D721Med (cell line): ENCODE measurements at regions not wholly inside any gene's neighbourhood (a gene's known extent, or its start where the extent isn't known, plus 50 kb on each side); places are given as distances from the start of the nearest gene placed in this dataset.

Source experiments
- DNase-seq: peaks from one replicate; pipeline ENCODE4 v3.0.0; 2011; ENCODE audit warnings: low spot score; ENCODE audit not compliant: insufficient read length
- FAIRE-seq: peaks from 2 replicates; lab custom pipeline; 2011; peaks lifted over from hg19 to GRCh38; lab: Jason Lieb, UNC
- TF ChIP-seq, protein P1 (sequence below): IDR thresholded peaks from 2 replicates; pipeline ENCODE4 v1.5.1; 2012; ENCODE audit warnings: mild to moderate bottlenecking, control low read depth; ENCODE audit not compliant: insufficient read depth; ENCODE audit errors: missing control alignments

- FAIRE-seq (no peak), DNase-seq (no peak)
- TF ChIP-seq, protein P1, sequence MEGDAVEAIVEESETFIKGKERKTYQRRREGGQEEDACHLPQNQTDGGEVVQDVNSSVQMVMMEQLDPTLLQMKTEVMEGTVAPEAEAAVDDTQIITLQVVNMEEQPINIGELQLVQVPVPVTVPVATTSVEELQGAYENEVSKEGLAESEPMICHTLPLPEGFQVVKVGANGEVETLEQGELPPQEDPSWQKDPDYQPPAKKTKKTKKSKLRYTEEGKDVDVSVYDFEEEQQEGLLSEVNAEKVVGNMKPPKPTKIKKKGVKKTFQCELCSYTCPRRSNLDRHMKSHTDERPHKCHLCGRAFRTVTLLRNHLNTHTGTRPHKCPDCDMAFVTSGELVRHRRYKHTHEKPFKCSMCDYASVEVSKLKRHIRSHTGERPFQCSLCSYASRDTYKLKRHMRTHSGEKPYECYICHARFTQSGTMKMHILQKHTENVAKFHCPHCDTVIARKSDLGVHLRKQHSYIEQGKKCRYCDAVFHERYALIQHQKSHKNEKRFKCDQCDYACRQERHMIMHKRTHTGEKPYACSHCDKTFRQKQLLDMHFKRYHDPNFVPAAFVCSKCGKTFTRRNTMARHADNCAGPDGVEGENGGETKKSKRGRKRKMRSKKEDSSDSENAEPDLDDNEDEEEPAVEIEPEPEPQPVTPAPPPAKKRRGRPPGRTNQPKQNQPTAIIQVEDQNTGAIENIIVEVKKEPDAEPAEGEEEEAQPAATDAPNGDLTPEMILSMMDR: no peak
Observed at GRCh38 chr17:77510133-77510796, 369.5 kb downstream of the SEC14L1 start.

DNA sequence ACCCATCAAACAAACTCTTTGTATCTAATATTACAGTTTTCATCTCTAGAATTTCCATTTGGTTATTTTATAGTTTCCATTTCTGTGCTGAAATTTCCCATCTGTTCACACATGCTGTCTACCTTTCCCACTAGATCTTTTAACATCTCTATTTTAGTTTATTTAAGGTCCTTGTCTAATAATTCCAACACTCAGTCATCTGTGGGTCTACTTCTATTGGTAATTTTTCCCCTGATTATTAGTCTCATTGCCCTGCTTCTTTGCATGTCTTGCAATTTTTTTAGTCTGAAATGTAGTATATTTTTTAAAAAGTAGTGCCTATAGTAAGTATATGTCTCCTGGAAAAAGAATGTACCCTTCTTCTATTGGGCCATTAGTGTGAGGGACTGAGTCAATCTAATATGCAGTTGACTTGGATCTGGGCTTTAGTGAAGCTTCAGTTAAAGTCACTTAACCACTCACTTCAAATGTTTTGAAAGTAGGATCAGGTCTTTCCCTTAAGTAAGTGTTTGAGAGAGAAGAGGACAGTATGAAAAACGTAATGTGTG is 370.8 kb downstream of the SEC14L1 start:
- no peak for DNase-seq
- FAIRE-seq: no peak
- TF ChIP-seq, protein P1: no peak

GRCh38 chr17:77512062-77512946 is 371.5 kb downstream of the SEC14L1 start:
- DNase-seq: no peak
- TF ChIP-seq, protein P1: no peak
- no peak for FAIRE-seq

- TF ChIP-seq, protein P1: no peak
- no peak for FAIRE-seq
Observed at GRCh38 chr17:77513045-77513444, 372.3 kb downstream of the SEC14L1 start.

GRCh38 chr17:77515227-77515626 is 374.5 kb downstream of the SEC14L1 start:
- no peak for FAIRE-seq
- DNase-seq: no peak
- TF ChIP-seq, protein P1: no peak

More at GRCh38 chr17:77513045-77513444, 372.3 kb downstream of the SEC14L1 start:
- no peak for DNase-seq

DNA sequence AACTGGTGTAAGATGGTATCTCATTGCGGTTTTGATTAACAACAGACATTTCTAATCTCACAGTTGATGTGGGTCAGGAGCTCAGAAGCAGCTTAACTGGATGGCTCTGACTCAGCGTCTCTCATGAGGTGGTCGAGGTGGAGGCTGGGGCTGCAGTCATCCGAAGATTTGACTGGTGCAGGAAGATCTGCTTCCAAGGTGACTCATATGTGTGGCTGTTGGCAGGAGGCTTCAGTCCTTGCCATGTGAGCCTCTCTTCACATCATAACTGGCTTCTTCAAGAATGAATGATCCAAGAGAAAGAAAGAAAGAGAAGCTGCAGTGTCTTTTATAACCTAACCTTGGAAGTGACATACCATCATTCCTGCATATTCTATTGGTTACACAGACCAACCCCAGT is 376.1 kb downstream of the SEC14L1 start:
- FAIRE-seq: no peak
- TF ChIP-seq, protein P1: no peak
- DNase-seq: no peak
